Keratinocyte (primary cell): ENCODE measurements at regions not wholly inside any gene's neighbourhood (a gene's known extent, or its start where the extent isn't known, plus 50 kb on each side); places are given as distances from the start of the nearest gene placed in this dataset.

Experiments used
- DNase-seq: peaks from one replicate; pipeline ENCODE4 v3.0.0-alpha.2; 2011; ENCODE audit warnings: low read depth, missing footprints, low spot score
- FAIRE-seq: peaks from 2 replicates; lab custom pipeline; 2011; peaks lifted over from hg19 to GRCh38; lab: Jason Lieb, UNC
- H2AFZ ChIP-seq: 2 replicates; pipeline ENCODE4 v1.6.0; 2012; ENCODE audit warnings: low read length, control low read depth, inconsistent platforms; ENCODE audit not compliant: control insufficient read depth
- H3K27ac ChIP-seq: 2 replicates; pipeline ENCODE4 v1.5.1; 2011; ENCODE audit warnings: low read length; ENCODE audit not compliant: control insufficient read depth, insufficient read depth
- H3K27me3 ChIP-seq: 3 replicates; pipeline ENCODE4 v1.6.0; 2011; ENCODE audit warnings: low read length; ENCODE audit not compliant: control insufficient read depth, insufficient read depth; ENCODE audit errors: extremely low read depth
- H3K36me3 ChIP-seq, 2 experiments: 2 replicates in 1 of 2; 3 replicates in 1 of 2; pipeline ENCODE4 v1.5.1; 2011; ENCODE audit warnings: low read length in 2 of 2, mild to moderate bottlenecking in 1 of 2; ENCODE audit not compliant: control insufficient read depth in 2 of 2, insufficient read depth in 2 of 2; ENCODE audit errors: extremely low read depth in 1 of 2
- H3K4me1 ChIP-seq: 3 replicates; pipeline ENCODE4 v1.5.1; 2011; ENCODE audit warnings: low read length; ENCODE audit not compliant: control insufficient read depth, insufficient read depth; ENCODE audit errors: extremely low read depth
- H3K4me2 ChIP-seq: 3 replicates; pipeline ENCODE4 v1.6.0; 2011; ENCODE audit warnings: low read depth, low read length; ENCODE audit not compliant: control insufficient read depth, insufficient read depth; ENCODE audit errors: extremely low read depth
- H3K4me3 ChIP-seq, 3 experiments: fragments of 200-600 bp in 1 of 3; sonication (generic) in 1 of 3; 2 replicates in 2 of 3; 3 replicates in 1 of 3; pipeline ENCODE4 v1.5.1; 2011 to 2016; ENCODE audit warnings: low read length in 3 of 3, mild to moderate bottlenecking in 3 of 3, control low read depth in 2 of 3, inconsistent platforms in 1 of 3, low read depth in 1 of 3, mixed read lengths in 1 of 3, mixed run types in 1 of 3, moderate library complexity in 1 of 3; ENCODE audit not compliant: control insufficient read depth in 2 of 3, insufficient read depth in 2 of 3; ENCODE audit errors: extremely low read depth in 1 of 3
- H3K79me2 ChIP-seq: 2 replicates; pipeline ENCODE4 v1.6.0; 2012; ENCODE audit warnings: low read length; ENCODE audit not compliant: control insufficient read depth, insufficient read depth
- H3K9ac ChIP-seq: 3 replicates; pipeline ENCODE4 v1.6.0; 2011; ENCODE audit warnings: low read length; ENCODE audit not compliant: control insufficient read depth, insufficient read depth; ENCODE audit errors: extremely low read depth
- H3K9me1 ChIP-seq: 3 replicates; pipeline ENCODE4 v1.6.0; 2011; ENCODE audit warnings: low read length; ENCODE audit not compliant: control insufficient read depth, insufficient read depth; ENCODE audit errors: extremely low read depth
- H3K9me3 ChIP-seq: 2 replicates; pipeline ENCODE4 v1.5.1; 2012; ENCODE audit warnings: low read depth, low read length; ENCODE audit not compliant: control insufficient read depth
- H4K20me1 ChIP-seq: 3 replicates; pipeline ENCODE4 v1.6.0; 2011; ENCODE audit warnings: low read length; ENCODE audit not compliant: control insufficient read depth, insufficient read depth; ENCODE audit errors: extremely low read depth
- EZH2 ChIP-seq: IDR thresholded peaks from one replicate; pipeline ENCODE4 v1.6.1; 2012; ENCODE audit warnings: inconsistent platforms, mild to moderate bottlenecking, low read length, moderate library complexity
- dilution Hi-C: fragments of 300-500 bp; cut with MboI; formaldehyde crosslinking; loops from one replicate; pipeline ENCODE4 v1.7.0; 2020; ENCODE audit warnings: low sequenced_read_pairs; ENCODE audit not compliant: extremely low pct_ligation_motif_present
- TF ChIP-seq, protein P1 (sequence below), 3 experiments: IDR thresholded peaks in 1 of 3; conservative IDR thresholded peaks in 1 of 3; optimal IDR thresholded peaks in 1 of 3; 2 replicates in 2 of 3; 3 replicates in 1 of 3; pipeline versions ENCODE3 to v1.5.1; 2011; ENCODE audit warnings: low read length in 3 of 3, mild to moderate bottlenecking in 3 of 3, moderate library complexity in 2 of 3, control low read depth in 1 of 3, inconsistent platforms in 1 of 3; ENCODE audit not compliant: insufficient read depth in 2 of 3; ENCODE audit errors: extremely low read depth in 1 of 3

DNA sequence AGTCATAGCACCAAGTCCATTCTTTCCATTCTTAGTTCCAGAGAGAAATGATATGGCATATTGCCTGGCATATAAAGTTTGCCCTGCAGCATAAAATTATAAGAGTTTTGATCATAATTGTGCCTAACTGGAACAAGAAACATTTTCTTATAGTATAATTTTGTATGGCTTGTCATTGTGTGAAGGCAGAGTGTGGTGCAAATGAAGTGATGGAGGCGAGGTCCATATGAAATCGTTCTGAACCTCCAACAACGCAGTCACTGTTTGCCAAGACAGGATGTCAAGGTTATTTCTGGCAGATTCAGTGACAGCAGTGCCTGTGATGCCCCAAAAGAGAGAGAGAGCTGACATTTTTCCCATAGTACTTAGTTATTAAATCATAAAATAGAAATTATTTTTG, 584.0 kb downstream of the ADGRL2 start:
- no peaks in the 10 kb centered on the region for H3K9me1 ChIP-seq
- no peaks in the 10 kb centered on the region for H3K9me3 ChIP-seq
- no peaks in the 10 kb centered on the region for H3K79me2 ChIP-seq
- no peaks in the 10 kb centered on the region for H3K36me3 ChIP-seq
- no peaks in the 10 kb centered on the region for H3K27me3 ChIP-seq
- dilution Hi-C loops = no loop called here
- H3K4me3 ChIP-seq = no peak overlapping the region
- H3K4me2 ChIP-seq = no peak overlapping the region
- TF ChIP-seq EZH2 = no peak
- TF ChIP-seq, protein P1, sequence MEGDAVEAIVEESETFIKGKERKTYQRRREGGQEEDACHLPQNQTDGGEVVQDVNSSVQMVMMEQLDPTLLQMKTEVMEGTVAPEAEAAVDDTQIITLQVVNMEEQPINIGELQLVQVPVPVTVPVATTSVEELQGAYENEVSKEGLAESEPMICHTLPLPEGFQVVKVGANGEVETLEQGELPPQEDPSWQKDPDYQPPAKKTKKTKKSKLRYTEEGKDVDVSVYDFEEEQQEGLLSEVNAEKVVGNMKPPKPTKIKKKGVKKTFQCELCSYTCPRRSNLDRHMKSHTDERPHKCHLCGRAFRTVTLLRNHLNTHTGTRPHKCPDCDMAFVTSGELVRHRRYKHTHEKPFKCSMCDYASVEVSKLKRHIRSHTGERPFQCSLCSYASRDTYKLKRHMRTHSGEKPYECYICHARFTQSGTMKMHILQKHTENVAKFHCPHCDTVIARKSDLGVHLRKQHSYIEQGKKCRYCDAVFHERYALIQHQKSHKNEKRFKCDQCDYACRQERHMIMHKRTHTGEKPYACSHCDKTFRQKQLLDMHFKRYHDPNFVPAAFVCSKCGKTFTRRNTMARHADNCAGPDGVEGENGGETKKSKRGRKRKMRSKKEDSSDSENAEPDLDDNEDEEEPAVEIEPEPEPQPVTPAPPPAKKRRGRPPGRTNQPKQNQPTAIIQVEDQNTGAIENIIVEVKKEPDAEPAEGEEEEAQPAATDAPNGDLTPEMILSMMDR (optimal IDR thresholded peaks at IDR 0.05 in 1 of 3, IDR thresholded peaks at IDR 0.05 in 1 of 3, conservative IDR thresholded peaks at IDR 0.05 in 1 of 3; ENCODE audit: extremely low read depth in 1 of 3, insufficient read depth in 2 of 3, low read length in 3 of 3) = no peak
- no peak overlapping the region for H3K9ac ChIP-seq
- no peak overlapping the region for H3K27ac ChIP-seq
- H4K20me1 ChIP-seq = no peaks in the 10 kb centered on the region
- DNase-seq (no peak), FAIRE-seq (no peak)
- H2AFZ ChIP-seq = no peak overlapping the region
- H3K4me1 ChIP-seq = peaks cover 8% of the 10 kb centered on the region

DNA sequence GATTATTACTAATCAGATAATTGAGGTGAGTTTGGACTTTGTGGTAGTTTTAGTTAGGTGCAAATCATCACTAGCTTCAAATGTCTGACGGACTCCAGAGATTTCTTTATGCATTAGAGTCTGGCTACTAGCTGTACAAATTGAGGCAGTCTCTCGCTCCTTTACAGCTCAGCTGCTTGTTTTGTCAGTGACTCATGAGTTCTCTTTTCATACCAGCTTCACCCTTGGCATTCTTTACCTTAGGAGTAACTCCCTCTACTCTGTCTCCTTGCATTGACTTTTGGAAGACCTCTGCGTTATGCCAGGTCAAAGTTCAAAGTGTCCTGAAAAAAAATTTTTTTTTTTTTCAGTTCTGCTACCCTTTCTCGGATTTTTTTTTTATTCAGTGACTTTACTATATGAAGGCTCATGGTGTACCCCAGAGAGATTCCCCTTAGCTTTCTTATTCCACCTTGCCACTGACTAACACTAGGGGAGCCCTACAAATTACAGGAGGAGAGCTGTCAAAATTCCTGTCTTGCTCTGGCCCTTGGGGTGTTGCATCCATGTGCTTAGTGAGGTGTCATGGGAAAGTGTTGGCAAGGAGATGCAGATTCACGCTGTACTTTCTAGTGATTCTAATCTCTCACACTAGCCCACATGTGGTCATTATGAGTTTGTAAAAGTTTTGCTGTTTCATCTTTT, 576.6 kb downstream of the ADGRL2 start:
- H3K27me3 ChIP-seq = no peaks in the 10 kb centered on the region
- no peak overlapping the region for H3K4me3 ChIP-seq
- peak; percentile 88 for FAIRE-seq
- H4K20me1 ChIP-seq = no peaks in the 10 kb centered on the region
- no peaks in the 10 kb centered on the region for H3K79me2 ChIP-seq
- dilution Hi-C loops = no loop called here
- peaks cover 7% of the 10 kb centered on the region for H3K4me1 ChIP-seq
- no peak overlapping the region for H3K27ac ChIP-seq
- peak; percentile 17 for DNase-seq
- H3K9me3 ChIP-seq = no peaks in the 10 kb centered on the region
- no peak overlapping the region for H3K4me2 ChIP-seq
- TF ChIP-seq, protein P1 (optimal IDR thresholded peaks at IDR 0.05 in 1 of 3, IDR thresholded peaks at IDR 0.05 in 1 of 3, conservative IDR thresholded peaks at IDR 0.05 in 1 of 3; ENCODE audit: extremely low read depth in 1 of 3, insufficient read depth in 2 of 3, low read length in 3 of 3) = peak; percentile 19 to 31 (median 23)
- TF ChIP-seq EZH2 = no peak
- no peak overlapping the region for H3K9ac ChIP-seq
- no peak overlapping the region for H2AFZ ChIP-seq
- no peaks in the 10 kb centered on the region for H3K9me1 ChIP-seq
- no peaks in the 10 kb centered on the region for H3K36me3 ChIP-seq
